Esophagus muscularis mucosa (tissue), 4 donors: ENCODE measurements at regions not wholly inside any gene's neighbourhood (a gene's known extent, or its start where the extent isn't known, plus 50 kb on each side); places are given as distances from the start of the nearest gene placed in this dataset.

Source experiments
- DNase-seq: peaks from one replicate; pipeline ENCODE4 v3.0.0-alpha.2; 2017; ENCODE audit errors: extremely low spot score
- H3K27ac ChIP-seq, 4 donors: fragments of 200-600 bp; sonication (generic); replicated peaks in 1 of 4; 1 replicate in 3 of 4; 2 replicates in 1 of 4; pipeline ENCODE4 v1.5.1; 2016 to 2019; ENCODE audit warnings: mild to moderate bottlenecking in 1 of 4
- H3K27me3 ChIP-seq, 4 donors: fragments of 200-600 bp; sonication (generic); one replicate each; pipeline versions ENCODE4 v1.5.1 to v1.6.0; 2016 to 2019
- H3K36me3 ChIP-seq, 4 donors: fragments of 200-600 bp; sonication (generic); one replicate each; pipeline ENCODE4 v1.5.1; 2016 to 2019
- H3K4me1 ChIP-seq, 4 donors: fragments of 200-600 bp; sonication (generic); one replicate each; pipeline ENCODE4 v1.5.1; 2016 to 2019
- H3K4me3 ChIP-seq, 4 donors: fragments of 200-600 bp; sonication (generic); 1 replicate in 2 of 4; 2 replicates in 2 of 4; pipeline ENCODE4 v1.5.1; 2016 to 2019; ENCODE audit warnings: mild to moderate bottlenecking in 4 of 4, moderate library complexity in 1 of 4
- H3K9me3 ChIP-seq, 4 donors: fragments of 200-600 bp; sonication (generic); 1 replicate in 3 of 4; 2 replicates in 1 of 4; pipeline ENCODE4 v1.5.1; 2016 to 2019
- EP300 ChIP-seq: sonication (generic); formaldehyde crosslinking; IDR thresholded peaks from one replicate; pipeline ENCODE4 v1.6.1; 2017; ENCODE audit warnings: antibody characterized with exemption
- POLR2A ChIP-seq: fragments of 450-650 bp; IDR thresholded peaks from one replicate; pipeline ENCODE4 v1.6.1; 2017; ENCODE audit warnings: antibody characterized with exemption, moderate library complexity, mild to moderate bottlenecking, low read depth
- POLR2AphosphoS5 ChIP-seq, 2 donors: sonication (generic); formaldehyde crosslinking; IDR thresholded peaks; one replicate each; pipeline ENCODE4 v1.6.1; 2017; ENCODE audit warnings: antibody characterized with exemption in 2 of 2
- WGBS: methylation state at CpG from one replicate; pipeline ENCODE4 v1.1.5; 2018; 5-methylcytosine and 5-hydroxymethylcytosine counted together
- intact Hi-C: fragments of 100-400 bp; cut with DNase I; formaldehyde crosslinking; loops from one replicate; pipeline ENCODE4 v1.15.1; 2023
- TF ChIP-seq, protein P1 (sequence below), 3 experiments: fragments of 200-600 bp in 2 of 3; fragments of 450-650 bp in 1 of 3; sonication (generic) in 2 of 3; IDR thresholded peaks; one replicate each; pipeline ENCODE4 v1.5.1; 2017 to 2019; ENCODE audit warnings: antibody characterized with exemption in 3 of 3, mild to moderate bottlenecking in 2 of 3, moderate library complexity in 1 of 3

- Histone ChIP-seq H3K4me3 (no peak overlapping the region), H3K27me3 (no peaks in the 10 kb centered on the region), H3K36me3 (no peaks in the 10 kb centered on the region), H3K27ac (no peak overlapping the region), H3K4me1 (no peaks in the 10 kb centered on the region), H3K9me3 (no peaks in the 10 kb centered on the region)
- no peak for DNase-seq
- 83% methylated on average over 1 of the region's 1 CpG for WGBS
- TF ChIP-seq, protein P1, sequence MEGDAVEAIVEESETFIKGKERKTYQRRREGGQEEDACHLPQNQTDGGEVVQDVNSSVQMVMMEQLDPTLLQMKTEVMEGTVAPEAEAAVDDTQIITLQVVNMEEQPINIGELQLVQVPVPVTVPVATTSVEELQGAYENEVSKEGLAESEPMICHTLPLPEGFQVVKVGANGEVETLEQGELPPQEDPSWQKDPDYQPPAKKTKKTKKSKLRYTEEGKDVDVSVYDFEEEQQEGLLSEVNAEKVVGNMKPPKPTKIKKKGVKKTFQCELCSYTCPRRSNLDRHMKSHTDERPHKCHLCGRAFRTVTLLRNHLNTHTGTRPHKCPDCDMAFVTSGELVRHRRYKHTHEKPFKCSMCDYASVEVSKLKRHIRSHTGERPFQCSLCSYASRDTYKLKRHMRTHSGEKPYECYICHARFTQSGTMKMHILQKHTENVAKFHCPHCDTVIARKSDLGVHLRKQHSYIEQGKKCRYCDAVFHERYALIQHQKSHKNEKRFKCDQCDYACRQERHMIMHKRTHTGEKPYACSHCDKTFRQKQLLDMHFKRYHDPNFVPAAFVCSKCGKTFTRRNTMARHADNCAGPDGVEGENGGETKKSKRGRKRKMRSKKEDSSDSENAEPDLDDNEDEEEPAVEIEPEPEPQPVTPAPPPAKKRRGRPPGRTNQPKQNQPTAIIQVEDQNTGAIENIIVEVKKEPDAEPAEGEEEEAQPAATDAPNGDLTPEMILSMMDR (IDR thresholded peaks at IDR 0.05), result no peak
- TF ChIP-seq POLR2AphosphoS5 (IDR thresholded peaks at IDR 0.05), result no peak
- no peak for TF ChIP-seq POLR2A
- no peak for TF ChIP-seq EP300
- intact Hi-C loops, result no loop called here
Measured at GRCh38 chr12:60317361-60317760, 721.5 kb downstream of the SLC16A7 start.

DNA sequence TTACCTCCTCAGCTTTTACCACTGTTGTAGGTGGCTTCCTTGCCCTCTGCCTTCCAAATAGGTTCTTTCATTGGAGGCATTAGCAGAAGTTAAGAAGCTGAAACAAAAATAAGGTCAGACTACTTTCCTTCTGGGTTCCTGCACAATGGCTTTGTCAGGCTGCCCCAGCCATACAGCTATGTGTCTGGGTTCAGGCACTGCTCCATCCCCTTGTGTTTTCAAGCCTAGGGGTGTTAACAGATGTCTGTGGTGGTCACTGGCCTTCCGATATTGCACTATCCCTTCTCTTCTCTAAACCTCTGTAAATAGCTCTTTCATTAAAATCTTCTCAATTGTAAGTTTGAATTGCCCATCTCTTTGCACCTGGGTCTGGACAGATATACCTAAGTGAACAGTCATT lies 728.9 kb downstream of the SLC16A7 start:
- Histone ChIP-seq H3K4me1 (no peaks in the 10 kb centered on the region), H3K4me3 (no peak overlapping the region), H3K9me3 (no peaks in the 10 kb centered on the region), H3K27me3 (no peaks in the 10 kb centered on the region), H3K27ac (no peak overlapping the region), H3K36me3 (no peaks in the 10 kb centered on the region)
- TF ChIP-seq, protein P1 (IDR thresholded peaks at IDR 0.05), result no peak
- TF ChIP-seq POLR2AphosphoS5 (IDR thresholded peaks at IDR 0.05) (no peak), EP300 (no peak), POLR2A (no peak)
- DNase-seq, result no peak
- intact Hi-C loops, result no loop called here
- 96% methylated on average over 1 of the region's 1 CpG for WGBS

- TF ChIP-seq POLR2A (no peak), EP300 (no peak), POLR2AphosphoS5 (IDR thresholded peaks at IDR 0.05) (no peak)
- TF ChIP-seq, protein P1 (IDR thresholded peaks at IDR 0.05), result no peak
- Histone ChIP-seq H3K36me3 (no peaks in the 10 kb centered on the region), H3K9me3 (no peaks in the 10 kb centered on the region), H3K27ac (no peak overlapping the region), H3K4me1 (no peaks in the 10 kb centered on the region), H3K4me3 (no peak overlapping the region), H3K27me3 (no peaks in the 10 kb centered on the region)
- WGBS, result 59% methylated on average over 6 of the region's 6 CpGs
- DNase-seq, result no peak
- intact Hi-C loops, result no loop called here
Measured at GRCh38 chr12:60333461-60333860, 737.6 kb downstream of the SLC16A7 start.

DNA sequence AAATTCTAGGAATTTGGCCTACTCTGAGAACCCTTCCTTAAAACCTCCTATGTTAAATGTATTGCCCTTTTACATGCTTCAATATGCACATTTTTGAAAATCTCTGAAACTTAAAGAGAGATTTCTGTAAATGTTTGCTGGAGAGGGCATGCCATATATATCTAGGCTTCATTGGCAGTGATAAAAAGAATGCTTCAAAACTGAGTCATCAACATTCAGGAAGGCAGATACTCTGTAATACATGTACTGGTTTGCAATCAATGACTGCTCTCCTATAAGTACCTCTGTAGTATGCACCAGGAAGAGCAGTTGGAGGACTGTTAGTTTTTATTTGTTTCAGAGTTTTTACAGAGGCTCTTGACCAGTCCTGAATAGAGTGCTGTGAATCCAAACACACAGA lies 739.9 kb downstream of the SLC16A7 start:
- H3K27me3 ChIP-seq, result no peaks in the 10 kb centered on the region
- no peak overlapping the region for H3K27ac ChIP-seq
- intact Hi-C loops, result no loop called here
- H3K4me1 ChIP-seq, result no peaks in the 10 kb centered on the region
- H3K4me3 ChIP-seq, result no peak overlapping the region
- H3K9me3 ChIP-seq, result no peaks in the 10 kb centered on the region
- DNase-seq, result no peak
- no peaks in the 10 kb centered on the region for H3K36me3 ChIP-seq
- TF ChIP-seq EP300, result no peak
- TF ChIP-seq, protein P1 (IDR thresholded peaks at IDR 0.05), result no peak
- TF ChIP-seq POLR2A, result no peak
- no peak for TF ChIP-seq POLR2AphosphoS5 (IDR thresholded peaks at IDR 0.05)

GRCh38 chr12:60337839-60338549 lies 742.2 kb downstream of the SLC16A7 start:
- no peak for DNase-seq
- H3K36me3 ChIP-seq, result no peaks in the 10 kb centered on the region
- H3K4me1 ChIP-seq, result no peaks in the 10 kb centered on the region
- intact Hi-C loops, result no loop called here
- H3K9me3 ChIP-seq, result no peaks in the 10 kb centered on the region
- 76% methylated on average over 5 of the region's 5 CpGs for WGBS
- TF ChIP-seq EP300 (no peak), POLR2A (no peak), POLR2AphosphoS5 (IDR thresholded peaks at IDR 0.05) (no peak)
- TF ChIP-seq, protein P1 (IDR thresholded peaks at IDR 0.05), result no peak
- no peak overlapping the region for H3K27ac ChIP-seq
- no peak overlapping the region for H3K4me3 ChIP-seq
- no peaks in the 10 kb centered on the region for H3K27me3 ChIP-seq
